Tibial nerve (tissue), 4 donors: ENCODE measurements at regions not wholly inside any gene's neighbourhood (a gene's known extent, or its start where the extent isn't known, plus 50 kb on each side); places are given as distances from the start of the nearest gene placed in this dataset.

Experiments
- DNase-seq, 2 donors: peaks; one replicate each; pipeline ENCODE4 v3.0.0-alpha.2; 2019; ENCODE audit warnings: low spot score in 2 of 2
- H3K27ac ChIP-seq, 4 donors: fragments of 200-600 bp; sonication (generic) in 3 of 4; one replicate each; pipeline ENCODE4 v1.5.1; 2017 to 2019; ENCODE audit warnings: mild to moderate bottlenecking in 1 of 4
- H3K27me3 ChIP-seq, 2 donors: fragments of 200-600 bp; sonication (generic) in 1 of 2; one replicate each; pipeline versions ENCODE4 v1.5.1 to v1.6.0; 2017 to 2019
- H3K36me3 ChIP-seq, 3 donors: fragments of 200-600 bp; sonication (generic); one replicate each; pipeline ENCODE4 v1.5.1; 2018 to 2019
- H3K4me1 ChIP-seq, 4 donors: fragments of 200-600 bp; sonication (generic) in 3 of 4; one replicate each; pipeline ENCODE4 v1.5.1; 2017 to 2019
- H3K4me3 ChIP-seq, 4 donors: fragments of 200-600 bp; sonication (generic) in 3 of 4; one replicate each; pipeline ENCODE4 v1.5.1; 2017 to 2019; ENCODE audit warnings: mild to moderate bottlenecking in 1 of 4, moderate library complexity in 1 of 4
- H3K9me3 ChIP-seq, 4 donors: fragments of 200-600 bp; sonication (generic) in 3 of 4; one replicate each; pipeline ENCODE4 v1.5.1; 2017 to 2019
- EP300 ChIP-seq, 2 donors: sonication (generic); formaldehyde crosslinking; IDR thresholded peaks; one replicate each; pipeline ENCODE4 v1.6.1; 2017; ENCODE audit warnings: antibody characterized with exemption in 2 of 2, mild to moderate bottlenecking in 1 of 2
- POLR2A ChIP-seq, 2 donors: fragments of 450-650 bp; IDR thresholded peaks; one replicate each; pipeline ENCODE4 v1.6.1; 2017; ENCODE audit warnings: antibody characterized with exemption in 2 of 2, mild to moderate bottlenecking in 2 of 2, moderate library complexity in 2 of 2
- WGBS, 2 donors: methylation state at CpG; one replicate each; pipeline ENCODE4 v1.1.5; 2018; 5-methylcytosine and 5-hydroxymethylcytosine counted together
- TF ChIP-seq, protein P1 (sequence below), 5 experiments: fragments of 200-600 bp in 3 of 5; fragments of 450-650 bp in 2 of 5; sonication (generic) in 3 of 5; IDR thresholded peaks; one replicate each; pipeline ENCODE4 v1.5.1; 2016 to 2019; ENCODE audit warnings: antibody characterized with exemption in 5 of 5, mild to moderate bottlenecking in 3 of 5, moderate library complexity in 2 of 5

DNA sequence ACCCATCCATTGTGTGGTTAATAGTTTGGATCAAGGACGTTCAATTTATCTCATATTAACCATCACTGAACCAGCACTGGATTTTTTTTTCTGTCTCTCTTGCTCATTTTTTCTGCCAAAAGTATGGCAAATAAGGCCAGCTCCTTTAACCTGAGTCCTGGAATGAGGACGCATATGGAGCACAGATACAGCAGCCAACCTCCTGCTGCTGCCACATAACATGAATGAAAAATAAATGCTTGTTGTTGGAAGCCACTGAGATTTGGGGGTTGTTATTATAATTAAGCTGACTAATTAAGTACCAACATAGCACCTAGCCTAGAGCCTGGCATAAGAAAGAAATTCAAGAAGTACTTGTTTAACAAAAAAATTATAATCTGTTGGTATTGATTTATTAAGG lies 335.3 kb upstream of the DUSP10 start:
- TF ChIP-seq EP300 (IDR thresholded peaks at IDR 0.05), result no peak
- TF ChIP-seq, protein P1, sequence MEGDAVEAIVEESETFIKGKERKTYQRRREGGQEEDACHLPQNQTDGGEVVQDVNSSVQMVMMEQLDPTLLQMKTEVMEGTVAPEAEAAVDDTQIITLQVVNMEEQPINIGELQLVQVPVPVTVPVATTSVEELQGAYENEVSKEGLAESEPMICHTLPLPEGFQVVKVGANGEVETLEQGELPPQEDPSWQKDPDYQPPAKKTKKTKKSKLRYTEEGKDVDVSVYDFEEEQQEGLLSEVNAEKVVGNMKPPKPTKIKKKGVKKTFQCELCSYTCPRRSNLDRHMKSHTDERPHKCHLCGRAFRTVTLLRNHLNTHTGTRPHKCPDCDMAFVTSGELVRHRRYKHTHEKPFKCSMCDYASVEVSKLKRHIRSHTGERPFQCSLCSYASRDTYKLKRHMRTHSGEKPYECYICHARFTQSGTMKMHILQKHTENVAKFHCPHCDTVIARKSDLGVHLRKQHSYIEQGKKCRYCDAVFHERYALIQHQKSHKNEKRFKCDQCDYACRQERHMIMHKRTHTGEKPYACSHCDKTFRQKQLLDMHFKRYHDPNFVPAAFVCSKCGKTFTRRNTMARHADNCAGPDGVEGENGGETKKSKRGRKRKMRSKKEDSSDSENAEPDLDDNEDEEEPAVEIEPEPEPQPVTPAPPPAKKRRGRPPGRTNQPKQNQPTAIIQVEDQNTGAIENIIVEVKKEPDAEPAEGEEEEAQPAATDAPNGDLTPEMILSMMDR (IDR thresholded peaks at IDR 0.05), result no peak
- no peak for TF ChIP-seq POLR2A (IDR thresholded peaks at IDR 0.05)
- DNase-seq, result no peak
- H3K4me1 ChIP-seq, result no peaks in the 10 kb centered on the region
- H3K9me3 ChIP-seq, result no peaks in the 10 kb centered on the region
- no peaks in the 10 kb centered on the region for H3K27me3 ChIP-seq
- no peaks in the 10 kb centered on the region for H3K36me3 ChIP-seq
- H3K4me3 ChIP-seq, result no peak overlapping the region
- 82 to 84% methylated on average over 2 of the region's 2 CpGs for WGBS, 2 donors
- no peak overlapping the region for H3K27ac ChIP-seq

DNA sequence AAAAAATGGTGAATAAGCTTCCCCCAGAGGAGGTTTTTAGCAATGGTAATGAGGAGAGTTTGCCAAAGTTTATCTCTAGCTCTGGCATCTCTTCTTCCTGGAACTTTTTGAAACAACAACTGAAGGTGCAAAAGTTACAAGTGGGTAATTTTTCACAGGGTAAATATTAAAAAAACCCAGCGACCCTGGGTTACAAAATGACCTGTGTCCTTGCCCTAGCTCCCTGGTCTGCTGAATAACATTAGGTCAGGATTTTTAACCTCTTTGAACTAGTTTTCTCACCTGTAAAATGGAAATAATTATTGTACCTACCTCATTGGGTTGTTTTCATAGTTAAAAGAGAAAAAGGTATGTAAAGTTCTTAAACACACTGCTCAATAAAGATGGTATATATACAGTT lies 332.4 kb upstream of the DUSP10 start:
- WGBS, 2 donors, result 85 to 91% methylated on average over 1 of the region's 1 CpG

DNA sequence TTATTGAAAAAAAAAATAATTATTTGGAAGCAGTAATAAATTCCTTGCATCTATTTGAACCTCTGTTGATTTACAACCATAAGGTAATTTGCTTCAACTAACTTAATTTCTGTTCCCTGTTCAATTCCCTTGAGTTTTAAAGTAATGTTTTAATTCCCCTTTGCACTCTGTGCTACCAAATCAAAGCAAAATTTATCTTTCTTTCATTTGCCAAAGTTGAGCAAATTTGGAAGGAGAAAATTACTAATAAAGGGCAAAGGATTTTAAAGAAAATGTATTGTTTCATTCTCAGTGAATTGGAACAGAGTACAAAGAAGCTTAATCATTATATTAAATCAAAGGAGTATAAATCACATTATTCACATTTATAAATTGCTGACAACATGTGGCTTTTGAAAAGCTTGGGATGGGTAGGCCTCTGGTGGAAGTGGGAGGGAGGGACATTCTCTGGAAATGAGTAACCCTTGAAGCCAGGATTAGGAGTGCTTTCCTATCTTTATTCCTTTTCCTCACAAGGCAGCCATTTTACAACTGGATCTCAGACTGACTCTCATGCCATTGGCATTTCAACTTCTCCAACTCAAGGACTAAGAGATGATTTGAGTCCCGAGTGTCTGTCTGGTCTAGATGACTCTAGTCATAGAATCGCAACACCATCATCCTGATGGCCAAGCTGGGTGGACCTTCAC lies 331.6 kb upstream of the DUSP10 start:
- Histone ChIP-seq H3K27me3 (no peaks in the 10 kb centered on the region), H3K9me3 (no peaks in the 10 kb centered on the region), H3K4me3 (no peak overlapping the region), H3K36me3 (no peaks in the 10 kb centered on the region), H3K27ac (no peak overlapping the region), H3K4me1 (peaks cover 0 to 5% (median 0%) of the 10 kb centered on the region in 4 donors)
- DNase-seq, result no peak
- 57 to 73% methylated on average over 2 of the region's 2 CpGs for WGBS, 2 donors
- TF ChIP-seq, protein P1 (IDR thresholded peaks at IDR 0.05), result no peak
- TF ChIP-seq POLR2A (IDR thresholded peaks at IDR 0.05) (no peak), EP300 (IDR thresholded peaks at IDR 0.05) (no peak)

More for the DNA sequence above, 332.4 kb upstream of the DUSP10 start:
- Histone ChIP-seq H3K4me1 (peaks cover 0 to 5% (median 0%) of the 10 kb centered on the region in 4 donors), H3K27me3 (no peaks in the 10 kb centered on the region), H3K36me3 (no peaks in the 10 kb centered on the region), H3K4me3 (no peak overlapping the region), H3K27ac (no peak overlapping the region), H3K9me3 (no peaks in the 10 kb centered on the region)
- DNase-seq, result no peak
- TF ChIP-seq, protein P1 (IDR thresholded peaks at IDR 0.05), result no peak
- TF ChIP-seq POLR2A (IDR thresholded peaks at IDR 0.05) (no peak), EP300 (IDR thresholded peaks at IDR 0.05) (no peak)

DNA sequence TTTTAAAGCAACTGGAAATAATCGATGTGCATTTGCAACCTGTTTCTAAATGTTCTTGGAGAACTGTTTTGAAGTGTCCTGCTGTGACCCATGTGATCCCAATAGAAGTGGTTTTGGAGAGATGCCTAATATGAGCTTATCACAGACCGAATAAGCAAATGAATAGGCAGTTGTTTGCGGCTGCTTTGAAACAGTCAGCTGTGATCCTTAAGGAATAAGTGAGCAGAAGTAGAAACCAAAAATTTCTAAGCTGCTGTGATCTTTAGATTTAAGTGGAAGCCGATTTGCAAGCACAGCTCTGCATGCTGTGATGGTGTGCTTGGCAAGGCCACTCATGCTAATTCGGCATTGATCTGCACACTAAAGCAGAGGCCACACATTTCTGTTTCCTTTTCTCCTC lies 329.5 kb upstream of the DUSP10 start:
- WGBS, 2 donors, result 24 to 35% methylated on average over 5 of the region's 5 CpGs
- no peak overlapping the region for H3K4me3 ChIP-seq
- DNase-seq, result no peak
- H3K27me3 ChIP-seq, result no peaks in the 10 kb centered on the region
- no peak for TF ChIP-seq EP300 (IDR thresholded peaks at IDR 0.05)
- no peak for TF ChIP-seq POLR2A (IDR thresholded peaks at IDR 0.05)
- TF ChIP-seq, protein P1 (IDR thresholded peaks at IDR 0.05), result no peak
- H3K4me1 ChIP-seq, result peaks cover 0 to 5% (median 0%) of the 10 kb centered on the region in 4 donors
- no peaks in the 10 kb centered on the region for H3K36me3 ChIP-seq
- H3K9me3 ChIP-seq, result no peaks in the 10 kb centered on the region
- peak overlapping the region in 1 of 4 donors; percentile 22 for H3K27ac ChIP-seq

DNA sequence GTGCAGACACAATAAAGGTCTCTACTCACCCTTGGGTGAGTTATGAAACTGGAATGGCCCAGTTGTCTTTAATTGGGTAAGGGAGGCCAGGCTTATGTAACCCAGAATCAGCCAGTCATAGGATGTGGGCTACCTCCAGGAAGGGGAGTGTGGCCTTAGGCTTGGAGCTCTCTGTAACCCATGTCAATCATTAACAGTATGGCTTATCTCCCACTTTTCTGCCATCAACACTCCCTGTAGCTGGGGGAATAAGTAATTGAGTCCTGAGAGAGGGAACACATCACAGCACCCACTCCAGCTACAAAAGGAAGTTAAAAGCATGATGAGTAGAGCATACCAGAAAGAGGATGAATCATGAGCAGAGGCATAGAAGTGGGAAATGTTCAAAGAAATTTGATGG lies 327.0 kb upstream of the DUSP10 start:
- Histone ChIP-seq H3K27ac (no peak overlapping the region), H3K27me3 (no peaks in the 10 kb centered on the region), H3K4me3 (no peak overlapping the region), H3K4me1 (peaks cover 0 to 5% (median 0%) of the 10 kb centered on the region in 4 donors), H3K36me3 (no peaks in the 10 kb centered on the region), H3K9me3 (peaks cover 0 to 9% (median 0%) of the 10 kb centered on the region in 4 donors)
- TF ChIP-seq EP300 (IDR thresholded peaks at IDR 0.05) (no peak), POLR2A (IDR thresholded peaks at IDR 0.05) (no peak)
- TF ChIP-seq, protein P1 (IDR thresholded peaks at IDR 0.05), result no peak
- no peak for DNase-seq
